D341Med (cell line): ENCODE measurements at regions not wholly inside any gene's neighbourhood (a gene's known extent, or its start where the extent isn't known, plus 50 kb on each side); places are given as distances from the start of the nearest gene placed in this dataset.
"Not testable (repeated sequence)": the region's sequence is repeated elsewhere in the genome, so short reads cannot be mapped to it uniquely, and the experiment has no call there.

Source experiments
- DNase-seq: peaks from one replicate; pipeline ENCODE4 v3.0.0; 2012; ENCODE audit warnings: low spot score

- no peak for DNase-seq
Observed at GRCh38 chr20:50449738-50450492, 60.3 kb upstream of the PTPN1 start.

GRCh38 chr20:50450493-50450826 lies 59.7 kb upstream of the PTPN1 start:
- DNase-seq, result no peak

DNA sequence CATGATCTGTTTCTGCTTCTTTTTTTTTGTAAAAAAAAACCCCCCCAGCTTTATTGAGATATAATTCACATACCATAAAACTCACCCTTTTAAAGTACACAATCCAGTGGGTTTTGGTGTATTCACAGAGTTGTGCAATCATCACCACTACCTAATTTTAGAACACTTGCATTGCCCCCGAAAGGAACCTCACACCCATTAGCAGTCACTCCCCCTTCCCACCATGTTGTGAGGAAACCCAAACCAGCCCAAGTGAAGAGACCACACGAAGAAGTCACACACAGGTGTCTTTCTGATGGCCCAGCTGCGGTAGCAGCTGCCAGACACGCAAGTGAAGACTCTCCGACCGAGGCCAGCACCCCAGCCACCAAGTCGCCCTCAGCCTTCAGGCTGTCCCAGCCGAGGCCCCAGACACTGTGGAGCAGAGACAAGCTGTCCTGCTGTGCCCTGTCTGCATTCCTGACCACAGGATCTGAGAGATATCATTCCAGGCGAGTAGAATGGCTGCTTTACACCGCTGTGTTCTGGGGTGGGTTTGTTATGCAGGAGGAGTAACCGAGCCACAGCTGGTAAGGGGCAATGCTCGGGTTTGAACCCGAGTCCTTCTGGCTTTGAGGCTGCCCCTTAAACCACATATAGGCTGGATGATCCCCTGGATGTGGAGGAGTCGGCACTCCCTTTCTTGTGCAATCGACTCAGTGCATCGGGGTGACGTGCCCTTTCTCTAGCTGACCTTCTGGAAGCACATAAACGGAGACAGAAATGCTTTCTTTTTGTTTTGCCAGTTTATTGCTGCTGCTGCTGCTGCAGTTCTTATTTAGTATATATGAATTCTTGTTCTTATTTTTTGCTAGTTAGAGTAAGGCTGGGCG lies 59.1 kb upstream of the PTPN1 start:
- DNase-seq, result no peak

DNA sequence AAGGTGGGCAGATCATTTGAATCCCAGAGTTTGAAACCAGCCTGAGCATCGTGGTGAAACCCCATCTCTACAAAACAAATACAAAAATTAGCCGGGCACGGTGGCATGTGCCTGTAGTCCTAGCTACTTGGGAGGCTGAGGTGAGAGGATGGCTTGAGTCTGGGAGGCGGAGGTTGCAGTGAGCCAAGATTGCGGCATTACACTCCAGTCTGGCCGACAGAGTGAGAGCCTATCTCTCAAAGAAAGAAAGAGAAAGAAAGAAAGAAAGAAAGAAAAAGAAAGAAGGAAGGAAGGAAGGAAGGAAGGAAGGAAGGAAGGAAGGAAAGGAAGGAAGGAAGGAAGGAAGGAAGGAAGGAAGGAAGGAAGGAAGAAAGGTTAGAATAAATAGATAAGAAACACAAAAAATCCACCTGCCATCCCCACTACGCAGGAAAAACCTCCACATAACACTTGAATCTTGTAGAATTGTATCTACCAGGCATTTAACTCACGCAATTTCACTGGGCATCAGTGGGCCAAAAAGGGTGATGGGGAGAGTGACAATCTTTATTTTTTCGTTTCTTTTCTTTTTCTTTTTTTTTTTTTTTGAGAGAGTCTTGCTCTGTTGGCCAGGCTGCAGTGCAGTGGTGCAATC lies 58.3 kb upstream of the PTPN1 start:
- DNase-seq, result not testable (repeated sequence)

DNA sequence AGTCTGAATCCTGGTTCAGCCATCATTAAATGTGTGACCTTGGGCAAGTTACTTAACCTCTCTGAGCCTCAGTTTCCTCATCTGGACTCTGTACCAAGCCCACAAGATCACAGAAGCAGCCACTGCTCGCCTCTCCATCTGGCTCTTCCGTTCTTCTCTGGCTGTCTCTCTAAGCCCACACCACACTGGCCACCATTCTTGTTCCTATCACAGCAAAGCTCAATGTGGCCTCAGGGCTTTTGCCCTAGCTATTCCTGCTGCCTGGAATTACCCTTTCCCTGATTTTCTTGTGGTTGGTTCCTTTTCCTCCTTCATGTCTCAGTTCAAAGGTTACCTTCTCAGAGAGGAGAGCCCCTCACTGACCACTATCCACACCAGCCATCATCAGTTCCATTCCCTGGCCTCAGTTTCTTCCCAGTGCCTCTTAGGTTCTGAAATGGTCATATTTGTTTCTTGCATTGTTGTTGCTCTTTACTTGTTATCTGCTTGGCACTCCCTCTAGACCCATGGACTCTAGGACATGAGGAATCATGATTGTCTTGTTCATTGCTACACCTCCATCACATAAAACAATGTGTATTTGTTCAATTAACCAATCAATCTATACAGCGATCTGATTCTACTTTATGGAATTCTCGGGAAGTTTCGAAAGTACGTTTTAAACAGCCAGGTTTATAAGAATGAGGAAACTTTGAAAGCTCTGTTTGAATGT lies 56.5 kb upstream of the PTPN1 start:
- no peak for DNase-seq

DNA sequence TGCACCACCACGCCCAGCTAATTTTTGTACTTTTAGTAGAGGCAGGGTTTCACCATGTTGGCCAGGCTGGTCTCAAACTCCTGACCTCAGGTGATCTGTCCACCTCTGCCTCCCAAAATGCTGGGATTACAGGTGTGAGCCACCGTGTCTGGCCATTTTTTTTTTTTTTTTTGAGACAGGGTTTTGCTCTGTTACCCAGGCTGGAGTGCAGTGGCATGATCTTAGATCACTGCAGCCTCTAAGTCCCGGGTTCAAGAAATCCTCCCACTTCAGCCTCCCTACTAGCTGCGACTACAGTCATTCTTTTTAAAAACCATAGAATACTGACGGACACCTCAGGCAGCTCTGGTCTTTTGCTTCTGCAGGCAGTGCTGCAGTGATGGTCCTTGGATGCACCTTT lies 54.9 kb upstream of the PTPN1 start:
- DNase-seq, result not testable (repeated sequence)

GRCh38 chr20:50455656-50456451 lies 54.3 kb upstream of the PTPN1 start:
- no peak for DNase-seq

DNA sequence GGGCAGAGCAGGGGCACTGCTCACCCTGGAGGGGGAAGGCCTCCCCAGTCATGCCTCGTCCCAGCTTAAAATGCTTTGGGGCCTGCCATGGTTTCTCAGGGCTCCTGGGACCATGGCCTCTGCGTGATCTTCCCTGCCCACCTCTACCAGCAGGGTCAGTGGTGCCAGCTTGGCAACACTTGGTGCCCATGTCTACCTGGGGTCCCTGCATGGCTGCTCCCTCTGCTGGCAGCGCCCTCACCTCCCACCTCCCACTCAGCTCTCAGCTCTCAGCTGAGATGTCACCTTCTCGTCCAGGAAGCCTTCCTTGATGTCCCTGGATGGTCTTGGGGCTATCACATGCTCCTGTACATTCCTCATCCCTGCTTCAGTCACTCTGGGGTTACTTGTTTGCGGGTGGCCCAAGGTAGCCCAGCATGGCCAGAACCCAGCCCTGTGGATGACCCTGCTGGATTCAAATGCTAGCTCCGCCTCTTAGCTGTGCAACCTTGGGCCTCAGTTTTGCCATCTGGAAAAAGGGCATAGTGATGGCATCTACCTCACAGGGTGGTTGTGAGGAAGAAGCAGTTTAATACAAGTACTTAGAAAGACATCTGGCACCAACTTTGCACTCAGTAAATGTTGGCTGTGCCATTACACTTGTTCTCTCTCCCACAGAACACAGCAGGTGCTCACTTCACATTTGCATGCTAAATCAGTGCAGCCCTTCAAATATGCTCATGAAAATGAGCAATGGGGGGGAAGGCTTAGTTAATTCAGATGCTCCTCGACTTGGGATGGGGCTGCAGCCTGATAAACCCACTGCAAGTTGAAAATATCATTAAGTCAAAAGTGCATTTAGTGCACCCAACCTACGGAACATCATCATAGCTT lies 53.5 kb upstream of the PTPN1 start:
- DNase-seq, result no peak

DNA sequence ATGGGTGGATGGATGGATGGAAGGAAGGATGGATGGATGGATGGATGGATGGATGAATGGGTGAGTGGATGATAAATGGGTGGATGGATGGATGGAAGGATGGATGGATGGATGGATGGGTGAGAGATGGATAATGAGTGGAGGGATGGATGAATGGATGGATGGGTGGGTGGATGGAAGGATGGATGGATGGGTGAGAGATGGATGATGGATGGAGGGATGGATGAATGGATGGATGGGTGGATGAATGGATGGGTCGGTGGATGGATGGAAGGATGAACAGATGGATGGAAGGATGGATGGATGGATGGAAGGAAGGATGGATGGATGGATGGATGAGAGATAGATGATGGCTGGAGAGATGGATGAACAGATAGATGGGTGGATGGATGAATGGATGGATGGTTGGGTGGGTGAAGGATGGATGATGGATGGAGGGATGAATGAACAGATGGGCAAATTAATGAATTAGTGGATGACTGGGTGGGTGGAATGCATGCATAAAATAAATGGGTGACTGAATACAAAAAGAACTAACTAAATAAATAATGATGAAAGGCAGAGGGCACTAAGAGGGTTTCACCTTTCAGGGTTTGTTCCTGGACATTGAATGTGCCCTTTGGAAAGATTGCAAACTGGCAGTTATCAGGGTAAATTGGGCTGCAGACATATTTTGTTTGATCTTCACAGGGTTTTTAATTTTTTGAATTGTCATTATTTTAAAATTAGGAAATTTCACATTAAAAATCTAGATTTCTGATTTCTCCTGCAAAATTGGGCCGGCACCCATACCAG lies 50.9 kb upstream of the PTPN1 start:
- no peak for DNase-seq

- no peak for DNase-seq
Observed at GRCh38 chr20:50460115-50460607, 50.0 kb upstream of the PTPN1 start.
